GM18498 (cell line): ENCODE measurements at regions not wholly inside any gene's neighbourhood (a gene's known extent, or its start where the extent isn't known, plus 50 kb on each side); places are given as distances from the start of the nearest gene placed in this dataset.

Experiments used
- ATAC-seq: cut with Tn5 transposase; IDR thresholded peaks from one replicate; pipeline ENCODE4 v1.9.1; 2021; ENCODE audit warnings: mild to moderate bottlenecking, moderate library complexity; ENCODE audit not compliant: unreplicated experiment

DNA sequence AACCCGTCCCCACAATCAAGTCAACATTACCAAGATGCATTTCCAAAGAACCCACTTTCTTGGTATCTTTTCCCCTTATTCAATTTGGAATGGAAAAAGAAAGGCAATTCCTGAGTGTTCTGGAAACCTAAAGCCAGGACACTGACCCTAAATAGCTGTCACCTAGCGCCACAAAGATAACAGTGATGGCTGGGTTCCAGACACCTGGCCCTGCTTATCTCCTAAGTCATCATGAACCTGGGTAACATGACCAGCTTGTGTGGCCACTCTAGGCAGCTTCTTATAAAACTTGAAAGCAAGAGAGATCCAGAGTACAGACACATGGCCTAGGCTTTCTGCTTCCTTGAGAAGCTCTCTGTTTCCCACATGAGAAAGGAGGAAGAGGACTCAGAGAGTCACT lies 95.4 kb downstream of the BOD1L2 start:
- no peak for ATAC-seq

DNA sequence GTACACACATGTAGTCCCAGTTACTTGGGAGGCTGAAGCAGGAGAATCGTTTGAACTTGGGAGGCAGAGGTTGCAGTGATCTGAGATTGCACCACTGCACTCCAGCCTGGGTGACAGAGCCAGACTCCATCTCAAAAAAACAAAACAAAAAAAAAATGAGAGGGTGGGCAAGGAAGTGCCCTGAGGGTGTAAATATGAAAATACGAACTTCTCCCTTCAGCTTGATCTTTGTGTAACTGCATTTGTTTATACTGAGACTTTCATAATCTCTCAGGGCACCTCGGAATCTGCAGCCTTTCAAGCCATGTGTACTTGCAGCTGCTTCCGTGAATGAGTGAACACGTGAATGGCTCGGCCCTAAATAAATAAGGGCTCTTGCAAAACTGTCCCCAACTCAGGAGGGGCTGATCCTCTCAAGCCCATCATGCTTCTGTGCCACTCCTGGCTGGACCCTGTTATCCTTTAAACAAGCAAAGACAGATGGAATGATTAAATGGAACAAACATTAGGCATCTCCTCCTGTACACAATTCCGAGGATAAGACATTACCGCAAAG lies 96.8 kb downstream of the BOD1L2 start:
- ATAC-seq: no peak

DNA sequence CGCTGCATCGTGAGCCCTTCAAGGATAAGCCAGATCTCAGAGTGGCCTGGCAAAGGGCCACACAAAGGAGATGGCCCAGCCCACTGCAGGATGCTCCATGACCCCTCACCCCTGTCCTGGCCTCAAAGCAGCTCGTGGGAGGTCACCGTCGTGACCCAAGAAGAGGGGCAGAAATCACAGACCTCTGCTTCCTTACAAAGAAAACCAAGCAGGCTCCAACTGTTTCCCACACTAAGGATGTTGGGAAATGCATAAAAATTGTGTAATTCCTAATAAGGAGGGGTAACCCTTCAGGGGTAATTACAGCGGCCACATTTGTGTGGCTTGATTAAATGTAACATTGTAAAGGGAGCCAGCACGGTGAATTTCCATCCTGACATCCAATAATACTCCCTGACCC lies 102.3 kb downstream of the BOD1L2 start:
- no peak for ATAC-seq

GRCh38 chr18:57249883-57250282 lies 102.5 kb upstream of the ST8SIA3 start:
- ATAC-seq: no peak

DNA sequence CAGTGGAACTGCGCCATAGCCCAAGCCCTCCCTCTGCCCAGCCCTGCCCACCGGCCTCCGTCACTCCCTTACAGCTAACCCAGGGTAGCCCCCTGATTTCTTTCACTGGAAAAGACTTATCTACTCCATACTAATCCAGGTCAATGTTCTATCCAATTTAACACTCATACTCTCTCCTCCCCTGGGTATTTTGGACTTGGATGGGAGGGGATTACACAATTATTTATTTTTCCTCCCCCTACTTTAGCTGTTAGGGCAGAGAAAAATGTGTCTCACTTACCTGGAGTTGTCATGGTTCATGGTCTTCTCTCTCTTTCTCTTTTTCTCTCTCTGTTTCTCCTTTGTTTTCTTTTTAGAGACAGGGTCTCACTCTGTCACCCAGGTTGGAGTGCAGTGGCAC lies 100.6 kb upstream of the ST8SIA3 start:
- no peak for ATAC-seq

DNA sequence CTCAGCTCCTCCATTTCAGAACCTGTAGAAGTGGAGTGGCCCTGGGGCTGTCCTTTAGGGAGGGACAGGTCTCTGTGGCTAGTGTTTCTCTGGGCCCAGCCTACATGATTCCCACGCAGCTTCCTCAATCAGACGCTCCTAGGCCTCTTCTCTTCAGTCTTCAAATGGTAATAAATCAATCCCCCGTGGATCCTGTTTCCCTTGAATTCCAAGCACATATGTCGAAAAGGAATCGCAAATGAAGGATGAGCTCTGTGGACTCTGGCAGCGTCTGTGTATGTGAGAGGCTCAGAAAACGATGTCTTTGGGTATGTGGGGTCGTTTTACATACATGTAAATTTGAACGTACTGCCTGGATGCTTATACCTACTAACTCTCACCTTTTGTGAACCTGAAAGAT lies 98.5 kb upstream of the ST8SIA3 start:
- ATAC-seq: no peak

- ATAC-seq: no peak
These were observed 94.1 kb upstream of the ST8SIA3 start for GRCh38 chr18:57258131-57258777.

GRCh38 chr18:57267368-57267925 lies 84.9 kb upstream of the ST8SIA3 start:
- no peak for ATAC-seq

DNA sequence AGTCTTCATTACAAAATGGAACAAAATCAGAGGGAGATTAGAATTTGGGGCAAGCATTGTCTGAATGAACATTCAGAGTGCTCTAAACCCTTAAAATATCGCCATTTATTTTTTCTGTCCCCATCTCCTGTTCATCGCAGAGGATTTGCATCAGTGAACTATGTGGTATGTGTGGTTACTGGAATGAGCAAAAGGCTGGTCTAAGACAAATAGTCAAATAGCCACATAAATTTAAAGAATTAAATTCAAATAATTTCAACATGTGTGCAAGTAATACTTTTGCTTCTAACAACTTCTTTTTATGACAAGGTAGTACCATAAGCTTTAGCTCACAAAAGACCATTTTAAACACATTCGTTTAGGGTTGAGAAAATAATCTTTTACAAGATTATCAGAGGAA lies 82.6 kb upstream of the ST8SIA3 start:
- no peak for ATAC-seq

GRCh38 chr18:57270156-57270555 lies 82.2 kb upstream of the ST8SIA3 start:
- ATAC-seq: no peak

GRCh38 chr18:57273194-57273593 lies 79.2 kb upstream of the ST8SIA3 start:
- no peak for ATAC-seq

GRCh38 chr18:57275111-57275510 lies 77.2 kb upstream of the ST8SIA3 start:
- ATAC-seq: no peak

DNA sequence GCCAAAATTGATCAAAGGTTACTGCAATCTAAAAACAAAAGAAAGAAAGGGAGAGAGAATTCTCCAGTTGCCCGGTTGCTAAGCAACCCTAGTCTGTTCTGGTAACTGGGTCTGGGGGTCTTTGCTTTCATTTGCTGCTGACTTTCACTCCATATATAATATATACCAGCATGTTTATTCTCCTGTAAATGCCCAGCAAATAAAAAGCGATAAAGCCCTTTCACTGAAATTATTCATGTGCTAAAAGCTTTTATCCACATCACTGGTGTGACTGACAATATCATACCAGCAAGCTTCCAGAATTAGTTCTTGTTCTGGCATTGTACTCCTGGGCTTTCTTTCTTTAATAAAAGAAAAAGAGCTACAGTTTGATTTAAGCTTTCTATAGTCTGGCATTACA lies 75.5 kb upstream of the ST8SIA3 start:
- no peak for ATAC-seq

DNA sequence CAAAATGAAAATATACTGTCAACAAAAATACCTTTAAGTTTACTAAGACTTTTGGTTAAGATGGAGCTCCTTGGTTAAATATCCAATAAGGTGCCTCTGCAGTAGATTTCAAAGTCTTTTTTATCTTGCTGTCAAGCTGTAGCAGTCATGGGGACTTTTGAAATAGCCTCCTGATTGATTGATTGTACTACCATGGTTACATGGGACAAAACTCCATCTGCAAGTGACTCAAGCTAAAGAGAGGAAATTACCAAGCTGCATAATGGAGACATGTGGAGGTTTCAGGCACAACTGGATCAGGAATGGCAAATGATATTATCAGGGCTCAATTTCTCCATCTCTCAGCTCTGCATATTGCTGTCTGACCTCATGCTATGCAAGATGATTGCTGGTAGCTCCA lies 73.4 kb upstream of the ST8SIA3 start:
- no peak for ATAC-seq

DNA sequence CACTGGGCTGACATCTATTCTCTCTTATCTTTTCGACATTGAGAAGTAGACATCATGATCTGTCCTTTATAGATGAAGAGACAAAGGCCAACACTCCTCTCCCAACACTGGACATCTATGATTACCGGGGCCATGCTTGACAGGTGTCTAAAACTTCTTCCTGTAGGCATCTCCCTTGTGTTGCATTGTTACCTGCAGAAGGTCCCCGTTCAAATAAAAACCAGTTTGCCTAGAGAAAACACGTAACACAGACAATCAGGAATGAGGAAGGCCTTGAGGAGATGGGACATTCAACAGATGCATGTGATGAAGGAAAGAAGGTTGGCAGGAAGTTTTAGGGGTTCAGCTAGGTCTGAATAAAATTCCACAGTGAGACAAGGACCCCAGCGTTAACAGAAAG lies 70.8 kb upstream of the ST8SIA3 start:
- ATAC-seq: no peak

GRCh38 chr18:57286949-57287348 lies 65.4 kb upstream of the ST8SIA3 start:
- no peak for ATAC-seq

DNA sequence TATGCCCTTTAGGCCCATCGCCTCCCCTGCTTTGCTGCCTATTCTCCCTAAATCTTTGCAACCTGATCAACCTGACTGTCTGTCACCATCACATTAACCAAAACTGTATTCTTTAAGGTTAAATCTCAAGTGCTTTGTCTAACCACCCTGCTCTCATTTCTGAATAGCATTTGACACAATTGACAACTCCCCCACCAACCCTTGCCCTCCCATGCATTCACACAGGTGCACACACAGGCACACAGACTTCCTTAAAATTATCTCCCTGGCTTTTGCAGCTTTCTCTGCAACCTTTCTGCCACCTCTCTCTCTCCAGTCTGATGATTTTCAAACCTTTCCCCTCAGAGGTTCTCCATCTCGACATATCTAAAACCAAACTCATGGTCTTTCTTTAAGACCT lies 64.6 kb upstream of the ST8SIA3 start:
- no peak for ATAC-seq

DNA sequence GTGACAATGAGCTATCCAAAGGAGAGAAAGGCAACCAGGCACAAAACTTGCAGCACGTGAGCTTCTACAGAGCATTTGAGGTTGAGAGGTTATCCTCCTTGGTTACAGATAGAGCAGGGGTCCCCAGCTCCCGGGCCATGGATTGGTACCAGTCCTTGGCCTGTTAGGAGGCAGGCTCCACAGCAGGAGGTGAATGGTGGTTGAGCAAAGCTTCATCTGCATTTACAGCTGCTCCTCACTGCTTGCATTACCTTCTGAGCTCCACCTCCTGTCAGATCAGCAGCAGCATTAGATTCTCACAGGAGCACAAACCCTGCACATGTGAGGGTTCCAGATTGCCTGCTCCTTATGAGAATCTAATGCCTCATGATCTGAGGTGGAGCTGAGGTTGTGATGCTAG lies 57.8 kb upstream of the ST8SIA3 start:
- ATAC-seq: no peak

DNA sequence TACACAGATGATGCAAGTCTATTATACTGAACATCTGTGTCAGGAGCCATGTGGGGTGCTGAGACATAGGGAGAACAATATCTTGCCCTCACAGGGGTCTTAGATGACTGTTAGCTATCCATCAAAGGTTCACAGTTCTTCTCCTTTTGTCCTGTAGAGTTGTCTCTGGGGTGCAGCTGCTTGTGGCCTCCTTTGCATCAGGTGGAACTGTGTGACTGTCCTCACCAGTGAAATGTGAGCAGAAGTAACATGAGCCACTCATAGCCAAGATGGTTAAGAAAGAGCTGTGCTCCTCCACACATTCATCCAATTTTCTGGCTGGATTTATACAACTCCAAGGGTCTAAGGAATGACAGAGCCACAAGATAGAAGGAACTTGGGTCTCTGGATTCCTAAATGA lies 56.0 kb upstream of the ST8SIA3 start:
- ATAC-seq: no peak

GRCh38 chr18:57297306-57297705 lies 55.1 kb upstream of the ST8SIA3 start:
- ATAC-seq: no peak

DNA sequence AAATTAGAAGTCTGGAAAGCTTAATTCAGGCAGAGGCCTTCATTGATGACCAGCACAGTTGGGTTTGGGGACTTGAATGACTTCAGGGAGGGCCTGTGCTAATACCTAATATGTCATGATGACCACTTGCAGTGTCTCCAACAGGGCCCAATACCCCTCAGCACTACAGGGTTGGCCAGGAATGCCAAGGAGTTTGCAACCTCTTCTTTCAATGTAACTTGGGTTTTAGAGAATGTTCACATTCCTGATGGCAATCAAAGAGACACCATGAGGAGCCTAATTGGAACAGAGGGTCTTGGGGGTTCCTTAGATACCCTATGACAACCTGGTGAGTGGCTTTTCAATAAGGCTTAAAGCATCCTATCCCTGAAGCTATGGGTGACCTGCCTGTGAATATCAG lies 52.4 kb upstream of the ST8SIA3 start:
- ATAC-seq: no peak

- ATAC-seq: no peak
These were observed 50.5 kb upstream of the ST8SIA3 start for GRCh38 chr18:57301573-57302559.
